Mesendoderm (in vitro differentiated cells): ENCODE measurements at regions not wholly inside any gene's neighbourhood (a gene's known extent, or its start where the extent isn't known, plus 50 kb on each side); places are given as distances from the start of the nearest gene placed in this dataset.

Experiments used
- DNase-seq: peaks from one replicate; pipeline ENCODE4 v3.0.0; 2013
- H2AK5ac ChIP-seq: 2 replicates; pipeline ENCODE4 v1.6.1; 2013; ENCODE audit warnings: low read length, inconsistent platforms
- H2BK120ac ChIP-seq: 2 replicates; pipeline ENCODE4 v1.6.1; 2013; ENCODE audit warnings: low read depth, mild to moderate bottlenecking, low read length, moderate library complexity, mixed read lengths
- H2BK15ac ChIP-seq: replicated peaks from 2 replicates; pipeline ENCODE4 v1.6.1; 2013; ENCODE audit warnings: low read depth, mild to moderate bottlenecking, moderate library complexity
- H2BK5ac ChIP-seq: 2 replicates; pipeline ENCODE4 v1.6.1; 2013; ENCODE audit warnings: low read length, inconsistent platforms
- H3K18ac ChIP-seq: 2 replicates; pipeline ENCODE4 v1.6.1; 2013; ENCODE audit warnings: mild to moderate bottlenecking, low read length, mixed read lengths
- H3K23ac ChIP-seq: one replicate; pipeline ENCODE4 v1.6.1; 2013; ENCODE audit warnings: low read length
- H3K27ac ChIP-seq: 2 replicates; pipeline ENCODE4 v1.5.1; 2013; ENCODE audit warnings: low read depth, mild to moderate bottlenecking, inconsistent platforms, low read length, moderate library complexity
- H3K27me3 ChIP-seq: 2 replicates; pipeline ENCODE4 v1.6.1; 2013; ENCODE audit warnings: low read length, control low read depth, mild to moderate bottlenecking, inconsistent platforms; ENCODE audit not compliant: insufficient read depth, poor library complexity
- H3K36me3 ChIP-seq: 2 replicates; pipeline ENCODE4 v1.6.1; 2013; ENCODE audit warnings: low read length, inconsistent platforms; ENCODE audit not compliant: control insufficient read depth, insufficient read depth
- H3K4ac ChIP-seq: one replicate; pipeline ENCODE4 v1.6.1; 2013; ENCODE audit warnings: low read depth, mild to moderate bottlenecking, low read length, moderate library complexity
- H3K4me1 ChIP-seq: 2 replicates; pipeline ENCODE4 v1.6.1; 2013; ENCODE audit warnings: low read depth, low read length, inconsistent platforms; ENCODE audit not compliant: control insufficient read depth
- H3K4me2 ChIP-seq: 2 replicates; pipeline ENCODE4 v1.6.1; 2013; ENCODE audit warnings: low read length
- H3K4me3 ChIP-seq: 2 replicates; pipeline ENCODE4 v1.5.1; 2013; ENCODE audit warnings: mild to moderate bottlenecking, low read length
- H3K56ac ChIP-seq: one replicate; pipeline ENCODE4 v1.6.1; 2013; ENCODE audit warnings: low read length
- H3K79me1 ChIP-seq: 2 replicates; pipeline ENCODE4 v1.6.1; 2013; ENCODE audit warnings: low read length, inconsistent platforms
- H3K79me2 ChIP-seq: 2 replicates; pipeline ENCODE4 v1.6.1; 2013; ENCODE audit warnings: mild to moderate bottlenecking, low read length; ENCODE audit not compliant: control insufficient read depth, insufficient read depth
- H3K9ac ChIP-seq: 2 replicates; pipeline ENCODE4 v1.6.1; 2013; ENCODE audit warnings: low read length, inconsistent platforms
- H4K5ac ChIP-seq: one replicate; pipeline ENCODE4 v1.6.1; 2013; ENCODE audit warnings: low read length
- H4K8ac ChIP-seq: one replicate; pipeline ENCODE4 v1.6.1; 2013; ENCODE audit warnings: low read depth, mild to moderate bottlenecking, control low read depth, low read length, moderate library complexity
- WGBS: extraction: QIAGEN DNeasy Blood & Tissue Kit; methylation state at CpG from one replicate; pipeline ENCODE4 v1.1.7; 2013; ENCODE audit warnings: low lambda C conversion rate, missing lambda C conversion rate; ENCODE audit not compliant: insufficient coverage; ENCODE audit errors: extremely low coverage; 5-methylcytosine and 5-hydroxymethylcytosine counted together

- no peak overlapping the region for H2AK5ac ChIP-seq
- no peak overlapping the region for H3K4me3 ChIP-seq
- no peak overlapping the region for H2BK15ac ChIP-seq
- no peak overlapping the region for H4K5ac ChIP-seq
- WGBS = no CpG with 5 or more reads among the region's 4 CpGs
- no peak overlapping the region for H3K4ac ChIP-seq
- no peak overlapping the region for H3K9ac ChIP-seq
- no peaks in the 10 kb centered on the region for H3K79me2 ChIP-seq
- no peak overlapping the region for H2BK5ac ChIP-seq
- no peak overlapping the region for H2BK120ac ChIP-seq
- no peaks in the 10 kb centered on the region for H3K79me1 ChIP-seq
- H3K27ac ChIP-seq = no peak overlapping the region
- no peaks in the 10 kb centered on the region for H3K36me3 ChIP-seq
- no peak overlapping the region for H3K18ac ChIP-seq
- peak; percentile 70 for DNase-seq
- H3K56ac ChIP-seq = no peak overlapping the region
- no peak overlapping the region for H3K23ac ChIP-seq
- no peaks in the 10 kb centered on the region for H3K27me3 ChIP-seq
- no peaks in the 10 kb centered on the region for H3K4me1 ChIP-seq
- H3K4me2 ChIP-seq = no peak overlapping the region
- H4K8ac ChIP-seq = no peak overlapping the region
These were observed 2135.6 kb upstream of the CELF4 start for GRCh38 chr18:39701055-39701783.

DNA sequence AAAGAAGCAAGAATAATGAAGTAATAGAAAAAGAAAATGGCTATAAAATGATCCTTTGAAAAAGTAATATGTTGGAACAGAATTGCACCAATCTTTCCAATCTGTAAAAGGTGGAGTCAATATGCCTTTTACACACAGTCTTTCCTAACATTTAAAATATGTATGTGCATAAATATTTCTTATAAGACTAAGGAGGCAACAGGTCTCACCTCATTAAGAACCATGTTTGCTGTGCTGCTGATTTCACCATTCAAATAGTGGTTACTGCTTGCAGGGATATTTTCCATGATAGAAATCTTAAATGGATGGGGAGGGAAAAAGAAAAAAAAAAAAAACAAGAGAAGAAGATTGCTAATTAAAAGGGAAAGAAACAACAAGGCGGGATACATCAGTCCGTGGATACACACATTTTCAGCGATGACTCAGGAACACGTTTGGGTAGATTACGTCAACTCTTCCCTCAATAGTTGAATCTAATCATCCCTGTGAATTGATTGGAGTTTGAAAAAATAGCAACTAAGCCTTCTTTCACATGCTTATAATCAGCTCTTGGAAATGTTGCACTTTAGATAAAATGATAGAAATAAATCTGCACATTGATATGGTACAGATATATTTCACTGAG is 2133.9 kb upstream of the CELF4 start:
- H4K8ac ChIP-seq = no peak overlapping the region
- DNase-seq = no peak
- no peaks in the 10 kb centered on the region for H3K36me3 ChIP-seq
- H3K27me3 ChIP-seq = no peaks in the 10 kb centered on the region
- no CpG with 5 or more reads among the region's 5 CpGs for WGBS
- H3K4me1 ChIP-seq = peaks cover 3% of the 10 kb centered on the region
- H2AK5ac ChIP-seq = no peak overlapping the region
- H2BK5ac ChIP-seq = no peak overlapping the region
- no peak overlapping the region for H3K4me3 ChIP-seq
- H3K23ac ChIP-seq = no peak overlapping the region
- H3K9ac ChIP-seq = no peak overlapping the region
- no peaks in the 10 kb centered on the region for H3K79me1 ChIP-seq
- no peak overlapping the region for H3K4me2 ChIP-seq
- no peak overlapping the region for H2BK15ac ChIP-seq
- no peak overlapping the region for H4K5ac ChIP-seq
- no peak overlapping the region for H3K27ac ChIP-seq
- no peak overlapping the region for H3K18ac ChIP-seq
- no peaks in the 10 kb centered on the region for H3K79me2 ChIP-seq
- no peak overlapping the region for H3K4ac ChIP-seq
- no peak overlapping the region for H3K56ac ChIP-seq
- no peak overlapping the region for H2BK120ac ChIP-seq

DNA sequence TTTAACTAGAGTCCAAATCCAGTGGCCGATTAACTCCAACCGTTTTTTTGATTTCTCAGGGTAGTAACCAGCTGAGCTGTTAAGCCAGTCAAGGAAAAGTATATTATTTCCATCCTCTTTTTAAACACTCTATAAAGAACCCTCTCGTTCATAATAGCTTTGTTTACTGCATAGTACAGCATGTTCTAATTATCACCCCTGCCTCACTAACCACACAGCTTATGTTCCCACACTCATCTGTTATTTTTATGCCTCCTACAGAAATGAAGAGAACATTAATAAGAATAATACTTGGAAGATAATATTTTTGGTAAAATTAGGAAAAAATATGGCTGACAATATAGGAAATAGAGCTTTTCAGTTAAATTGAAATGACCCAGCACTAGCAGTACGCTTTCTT is 2132.8 kb upstream of the CELF4 start:
- no peak overlapping the region for H2BK15ac ChIP-seq
- no peak overlapping the region for H3K23ac ChIP-seq
- peaks cover 3% of the 10 kb centered on the region for H3K4me1 ChIP-seq
- no peak overlapping the region for H2AK5ac ChIP-seq
- no peak for DNase-seq
- H3K4me3 ChIP-seq = no peak overlapping the region
- H3K18ac ChIP-seq = no peak overlapping the region
- H4K8ac ChIP-seq = no peak overlapping the region
- H3K79me1 ChIP-seq = no peaks in the 10 kb centered on the region
- no peaks in the 10 kb centered on the region for H3K36me3 ChIP-seq
- no peak overlapping the region for H3K56ac ChIP-seq
- H3K4me2 ChIP-seq = no peak overlapping the region
- WGBS = no CpG with 5 or more reads among the region's 4 CpGs
- no peak overlapping the region for H2BK120ac ChIP-seq
- H3K27me3 ChIP-seq = no peaks in the 10 kb centered on the region
- no peak overlapping the region for H3K27ac ChIP-seq
- H3K9ac ChIP-seq = no peak overlapping the region
- H3K4ac ChIP-seq = no peak overlapping the region
- H4K5ac ChIP-seq = no peak overlapping the region
- H3K79me2 ChIP-seq = no peaks in the 10 kb centered on the region
- no peak overlapping the region for H2BK5ac ChIP-seq

DNA sequence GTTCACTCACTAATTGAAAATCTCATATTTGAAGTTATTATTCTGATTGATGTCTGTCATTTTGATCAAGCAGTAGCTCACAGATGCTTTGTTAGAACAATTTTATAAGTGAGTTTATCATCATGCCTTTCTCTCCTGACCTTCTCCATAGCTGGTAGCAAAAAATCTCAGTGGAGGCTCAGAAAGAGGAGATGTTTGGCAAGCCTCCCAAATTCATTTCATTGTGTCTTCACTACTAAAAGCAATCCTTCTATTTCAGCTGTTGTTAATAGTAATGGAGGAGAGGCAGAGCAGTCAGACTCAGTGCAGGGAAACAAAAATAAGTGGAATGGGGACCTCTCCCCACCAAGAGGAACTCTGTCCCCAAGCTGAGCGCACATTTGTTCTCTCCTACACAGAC is 2127.8 kb upstream of the CELF4 start:
- no peak overlapping the region for H2AK5ac ChIP-seq
- H2BK120ac ChIP-seq = no peak overlapping the region
- no peak overlapping the region for H3K56ac ChIP-seq
- H3K27me3 ChIP-seq = no peaks in the 10 kb centered on the region
- H3K79me2 ChIP-seq = no peaks in the 10 kb centered on the region
- no peak overlapping the region for H3K4me2 ChIP-seq
- no peak overlapping the region for H3K4me3 ChIP-seq
- H4K8ac ChIP-seq = no peak overlapping the region
- DNase-seq = no peak
- H3K36me3 ChIP-seq = no peaks in the 10 kb centered on the region
- no peak overlapping the region for H2BK5ac ChIP-seq
- no peak overlapping the region for H3K27ac ChIP-seq
- peaks cover 4% of the 10 kb centered on the region for H3K4me1 ChIP-seq
- H2BK15ac ChIP-seq = no peak overlapping the region
- no peak overlapping the region for H3K4ac ChIP-seq
- no peak overlapping the region for H3K18ac ChIP-seq
- no peaks in the 10 kb centered on the region for H3K79me1 ChIP-seq
- no CpG with 5 or more reads among the region's 1 CpG for WGBS
- H4K5ac ChIP-seq = no peak overlapping the region
- H3K23ac ChIP-seq = no peak overlapping the region
- no peak overlapping the region for H3K9ac ChIP-seq

DNA sequence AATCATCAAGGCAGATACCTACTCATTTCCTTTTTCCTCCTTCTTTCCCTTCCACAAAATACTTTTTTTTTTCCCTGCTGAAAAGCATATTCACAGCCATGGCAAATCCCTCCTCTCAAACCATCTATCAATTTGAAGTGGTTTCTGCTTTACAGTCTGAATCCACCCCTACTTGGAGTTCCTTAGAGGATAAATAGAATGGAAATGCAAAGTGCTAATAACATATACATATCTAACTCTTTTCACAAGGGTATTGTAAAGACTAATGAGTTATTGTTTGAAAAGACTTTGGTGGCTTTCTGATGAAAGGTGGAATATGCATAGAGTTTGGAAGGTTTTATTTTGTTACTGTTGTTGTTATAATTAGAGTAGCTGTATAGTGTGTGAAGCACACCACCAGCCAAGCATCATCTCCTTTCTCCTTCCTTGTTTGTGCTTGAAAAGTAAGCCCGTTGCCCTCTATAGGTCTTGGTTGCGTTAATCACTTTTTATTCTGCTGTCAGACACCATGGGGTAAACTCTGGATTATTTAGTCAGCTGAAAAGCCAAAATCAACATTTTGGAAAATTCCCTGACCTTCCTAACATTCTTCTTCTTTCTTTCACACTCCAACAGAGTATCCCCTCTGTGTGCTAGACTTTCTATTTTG is 2126.9 kb upstream of the CELF4 start:
- Histone ChIP-seq H3K27ac (no peak overlapping the region), H3K4me3 (no peak overlapping the region)
- no CpG with 5 or more reads among the region's 2 CpGs for WGBS

More for the DNA sequence above, 2126.9 kb upstream of the CELF4 start:
- Histone ChIP-seq H3K79me2 (no peaks in the 10 kb centered on the region), H3K79me1 (no peaks in the 10 kb centered on the region), H4K5ac (no peak overlapping the region), H3K18ac (peak overlapping the region; percentile 64), H3K9ac (no peak overlapping the region), H3K4me1 (peaks cover 4% of the 10 kb centered on the region), H3K4ac (no peak overlapping the region), H2BK5ac (no peak overlapping the region), H3K56ac (no peak overlapping the region), H3K4me2 (no peak overlapping the region), H3K36me3 (no peaks in the 10 kb centered on the region), H2BK120ac (no peak overlapping the region), H3K27me3 (no peaks in the 10 kb centered on the region), H3K23ac (no peak overlapping the region), H2BK15ac (no peak overlapping the region), H2AK5ac (no peak overlapping the region), H4K8ac (no peak overlapping the region)
- peak; percentile 22 for DNase-seq
